H1 (cell line): ENCODE measurements at regions not wholly inside any gene's neighbourhood (a gene's known extent, or its start where the extent isn't known, plus 50 kb on each side); places are given as distances from the start of the nearest gene placed in this dataset.

Experiments used
- CTCF ChIA-PET: fragments of 300-600 bp; sonication (Branson Sonifier 250); formaldehyde crosslinking; loops from one replicate; lab custom pipeline; 2021; ENCODE audit not compliant: partially characterized antibody; lab: Charles Lee
- POLR2A ChIA-PET: fragments of 300-600 bp; sonication (Branson Sonifier 250); formaldehyde crosslinking; loops from one replicate; lab custom pipeline; 2021; ENCODE audit warnings: inconsistent platforms; ENCODE audit not compliant: partially characterized antibody; lab: Charles Lee
- DNase-seq, 2 experiments: peaks; one replicate each; pipeline versions ENCODE4 v3.0.0 to v3.0.0-alpha.2; 2010 to 2022; ENCODE audit warnings: low spot score in 2 of 2, low read depth in 1 of 2, mixed read lengths in 1 of 2
- FAIRE-seq: peaks from 2 replicates; lab custom pipeline; 2011; peaks lifted over from hg19 to GRCh38; lab: Jason Lieb, UNC
- H2AFZ ChIP-seq: 2 replicates; pipeline ENCODE4 v1.8.1; 2012; ENCODE audit warnings: low read length, inconsistent platforms
- H2AK5ac ChIP-seq: 2 replicates; pipeline ENCODE4 v1.6.1; 2013; ENCODE audit warnings: low read depth, low read length
- H2BK120ac ChIP-seq: replicated peaks from 2 replicates; pipeline ENCODE3; 2013; ENCODE audit warnings: low read depth, low read length, inconsistent platforms
- H2BK12ac ChIP-seq: 2 replicates; pipeline ENCODE4 v1.6.1; 2013; ENCODE audit warnings: low read depth, low read length
- H2BK15ac ChIP-seq: 2 replicates; pipeline ENCODE4 v1.6.1; 2013; ENCODE audit warnings: low read length
- H2BK20ac ChIP-seq: 2 replicates; pipeline ENCODE4 v1.6.1; 2013; ENCODE audit warnings: low read length
- H2BK5ac ChIP-seq: 2 replicates; pipeline ENCODE4 v1.6.1; 2013; ENCODE audit warnings: low read depth, low read length
- H3K14ac ChIP-seq: 2 replicates; pipeline ENCODE4 v1.6.1; 2013; ENCODE audit warnings: inconsistent platforms; ENCODE audit not compliant: insufficient read length
- H3K18ac ChIP-seq: 2 replicates; pipeline ENCODE4 v1.6.1; 2013; ENCODE audit warnings: low read length; ENCODE audit errors: extremely low read depth
- H3K23ac ChIP-seq: 2 replicates; pipeline ENCODE4 v1.6.1; 2013; ENCODE audit warnings: inconsistent platforms; ENCODE audit not compliant: insufficient read length
- H3K23me2 ChIP-seq: 2 replicates; pipeline ENCODE4 v1.6.1; 2013; ENCODE audit warnings: low read depth, low read length
- H3K27ac ChIP-seq: 2 replicates; pipeline ENCODE4 v1.6.1; 2011; ENCODE audit warnings: low read depth, low read length, inconsistent platforms
- H3K27me3 ChIP-seq, 4 experiments: replicated peaks in 1 of 4; 1 replicate in 1 of 4; 2 replicates in 3 of 4; pipeline versions ENCODE4 v1.6.1 to v1.8.1; 2011 to 2013; ENCODE audit warnings: low read length in 3 of 4, mild to moderate bottlenecking in 3 of 4, inconsistent platforms in 2 of 4, mixed read lengths in 2 of 4, moderate library complexity in 1 of 4; ENCODE audit not compliant: control insufficient read depth in 3 of 4, insufficient read depth in 3 of 4; ENCODE audit errors: extremely low read depth in 1 of 4
- H3K36me3 ChIP-seq, 4 experiments: 2 replicates each; pipeline versions ENCODE4 v1.6.1 to v1.8.1; 2011 to 2013; ENCODE audit warnings: mild to moderate bottlenecking in 4 of 4, low read length in 3 of 4, moderate library complexity in 2 of 4, control low read depth in 1 of 4, inconsistent platforms in 1 of 4; ENCODE audit not compliant: insufficient read depth in 4 of 4, control insufficient read depth in 2 of 4
- H3K4ac ChIP-seq: replicated peaks from 2 replicates; pipeline ENCODE3; 2013; ENCODE audit warnings: low read length, low read depth, mixed read lengths, inconsistent platforms; ENCODE audit not compliant: insufficient read length
- H3K4me1 ChIP-seq, 4 experiments: replicated peaks in 1 of 4; 1 replicate in 1 of 4; 2 replicates in 3 of 4; pipeline versions ENCODE4 v1.6.1 to v1.8.1; 2011 to 2013; ENCODE audit warnings: low read length in 3 of 4, inconsistent platforms in 2 of 4, mixed read lengths in 1 of 4; ENCODE audit not compliant: insufficient read depth in 4 of 4, control insufficient read depth in 3 of 4
- H3K4me2 ChIP-seq, 2 experiments: 2 replicates each; pipeline versions ENCODE4 v1.6.1 to v1.8.1; 2011 to 2013; ENCODE audit warnings: low read depth in 2 of 2, low read length in 2 of 2, control low read depth in 1 of 2, inconsistent platforms in 1 of 2, mild to moderate bottlenecking in 1 of 2; ENCODE audit not compliant: insufficient read depth in 1 of 2
- H3K4me3 ChIP-seq, 4 experiments: fragments of 200-600, 300-600 bp in 1 of 4; sonication (generic), shearing (Covaris generic), sonication (Bioruptor Twin) in 1 of 4; 2 replicates each; pipeline versions ENCODE4 v1.5.1 to v1.8.1; 2011 to 2016; ENCODE audit warnings: low read length in 4 of 4, low read depth in 3 of 4, control low read depth in 2 of 4, inconsistent platforms in 2 of 4, mild to moderate bottlenecking in 2 of 4, mixed read lengths in 1 of 4, moderate library complexity in 1 of 4; ENCODE audit not compliant: insufficient read depth in 2 of 4; ENCODE audit errors: extremely low read depth in 1 of 4
- H3K56ac ChIP-seq: replicated peaks from 2 replicates; pipeline ENCODE3; 2013; ENCODE audit warnings: low read depth, mild to moderate bottlenecking, mixed read lengths, low read length, inconsistent platforms; ENCODE audit not compliant: insufficient read length
- H3K79me1 ChIP-seq: 2 replicates; pipeline ENCODE4 v1.6.1; 2013; ENCODE audit warnings: low read depth, low read length, control low read depth
- H3K79me2 ChIP-seq, 2 experiments: 2 replicates each; pipeline versions ENCODE4 v1.6.1 to v1.8.1; 2012 to 2013; ENCODE audit warnings: low read length in 2 of 2, mild to moderate bottlenecking in 2 of 2, inconsistent platforms in 1 of 2; ENCODE audit not compliant: insufficient read depth in 2 of 2, control insufficient read depth in 1 of 2
- H3K9ac ChIP-seq, 4 experiments: replicated peaks in 1 of 4; 1 replicate in 1 of 4; 2 replicates in 3 of 4; pipeline versions ENCODE4 v1.6.1 to v1.8.1; 2011 to 2013; ENCODE audit warnings: low read depth in 3 of 4, low read length in 3 of 4, control low read depth in 2 of 4, mild to moderate bottlenecking in 2 of 4, moderate library complexity in 2 of 4, inconsistent platforms in 1 of 4; ENCODE audit errors: extremely low read depth in 1 of 4
- H3K9me3 ChIP-seq, 2 experiments: 2 replicates each; pipeline versions ENCODE4 v1.6.1 to v1.8.1; 2012 to 2013; ENCODE audit warnings: mild to moderate bottlenecking in 2 of 2, moderate library complexity in 2 of 2, control low read depth in 1 of 2, inconsistent platforms in 1 of 2, low read depth in 1 of 2, low read length in 1 of 2, mixed read lengths in 1 of 2; ENCODE audit not compliant: insufficient read depth in 2 of 2
- H4K20me1 ChIP-seq, 2 experiments: replicated peaks in 1 of 2; 2 replicates each; pipeline versions ENCODE3 to v1.8.1; 2011 to 2013; ENCODE audit warnings: inconsistent platforms in 2 of 2, low read length in 2 of 2, mild to moderate bottlenecking in 1 of 2; ENCODE audit not compliant: insufficient read depth in 2 of 2, control insufficient read depth in 1 of 2
- H4K5ac ChIP-seq: 2 replicates; pipeline ENCODE4 v1.6.1; 2013; ENCODE audit warnings: low read length, low read depth, mixed read lengths, inconsistent platforms; ENCODE audit not compliant: insufficient read length
- H4K8ac ChIP-seq: 2 replicates; pipeline ENCODE4 v1.8.0; 2013; ENCODE audit warnings: mild to moderate bottlenecking, moderate library complexity, low read length, inconsistent platforms; ENCODE audit not compliant: insufficient read depth; ENCODE audit errors: extremely low read depth
- H4K91ac ChIP-seq: replicated peaks from 2 replicates; pipeline ENCODE3; 2013; ENCODE audit warnings: low read length, mixed read lengths, inconsistent platforms; ENCODE audit not compliant: insufficient read length
- CREB1 ChIP-seq: IDR thresholded peaks from 2 replicates; pipeline ENCODE4 v1.6.1; 2012; ENCODE audit warnings: inconsistent platforms
- EGR1 ChIP-seq: IDR thresholded peaks from 2 replicates; pipeline ENCODE4 v1.6.1; 2011; ENCODE audit warnings: low read depth, low read length, borderline replicate concordance
- EZH2 ChIP-seq: fragments of 200-600 bp; sonication (generic); IDR thresholded peaks from 2 replicates; pipeline ENCODE4 v1.7.1; 2012; ENCODE audit warnings: low read depth, mild to moderate bottlenecking, moderate library complexity, low read length, inconsistent platforms; ENCODE audit not compliant: severe bottlenecking
- FOSL1 ChIP-seq: IDR thresholded peaks from 2 replicates; pipeline ENCODE4 v1.6.1; 2011; ENCODE audit warnings: mild to moderate bottlenecking, low read depth, low read length, moderate library complexity; ENCODE audit not compliant: insufficient read depth
- KDM5A ChIP-seq: fragments of 200-600 bp; IDR thresholded peaks from 2 replicates; pipeline ENCODE4 v1.7.1; 2012; ENCODE audit warnings: mild to moderate bottlenecking, low read length, inconsistent platforms, mixed read lengths
- NRF1 ChIP-seq: IDR thresholded peaks from 2 replicates; pipeline ENCODE4 v1.6.1; 2011; ENCODE audit warnings: mild to moderate bottlenecking, low read depth, low read length, improper control_type of control experiment
- PHF8 ChIP-seq: fragments of 200-600 bp; sonication (generic); conservative IDR thresholded peaks from 2 replicates; pipeline ENCODE4 v1.7.1; 2012; ENCODE audit warnings: low read depth, mild to moderate bottlenecking, inconsistent platforms, low read length, moderate library complexity
- POLR2A ChIP-seq, 2 experiments: IDR thresholded peaks; 1 replicate in 1 of 2; 2 replicates in 1 of 2; pipeline ENCODE4 v1.6.1; 2011; ENCODE audit warnings: low read depth in 2 of 2, low read length in 2 of 2, mild to moderate bottlenecking in 2 of 2; ENCODE audit errors: control extremely low read depth in 1 of 2
- POU5F1 ChIP-seq: IDR thresholded peaks from 2 replicates; pipeline ENCODE4 v1.6.1; 2011; ENCODE audit warnings: low read depth, mild to moderate bottlenecking, low read length, moderate library complexity
- RBBP5 ChIP-seq: IDR thresholded peaks from 2 replicates; pipeline ENCODE4 v1.7.1; 2012; ENCODE audit warnings: low read depth, mild to moderate bottlenecking, inconsistent platforms, low read length, moderate library complexity, borderline replicate concordance
- RNF2 ChIP-seq: fragments of 200-900, 300-1000 bp; sonication (generic); IDR thresholded peaks from 2 replicates; pipeline ENCODE4 v1.7.1; 2016; ENCODE audit warnings: borderline replicate concordance, low read depth, mild to moderate bottlenecking, antibody characterized with exemption, low read length; ENCODE audit not compliant: poor library complexity, severe bottlenecking; ENCODE audit errors: missing control alignments
- SP2 ChIP-seq: IDR thresholded peaks from 2 replicates; pipeline ENCODE4 v1.6.1; 2012; ENCODE audit warnings: mild to moderate bottlenecking, low read length, inconsistent platforms
- SRF ChIP-seq: IDR thresholded peaks from 2 replicates; pipeline ENCODE4 v1.6.1; 2011; ENCODE audit warnings: mild to moderate bottlenecking, low read depth, low read length, moderate library complexity
- SUZ12 ChIP-seq: fragments of 200-600 bp; sonication (generic); IDR thresholded peaks from 2 replicates; pipeline ENCODE4 v1.6.1; 2012; ENCODE audit warnings: mild to moderate bottlenecking, inconsistent platforms, low read length, moderate library complexity, mixed read lengths
- WGBS, 2 experiments: shearing (Covaris generic) in 1 of 2; methylation state at CpG; one replicate each; pipeline versions ENCODE4 v1.1.6 to v1.1.7; 2013 to 2015; ENCODE audit warnings: low lambda C conversion rate in 2 of 2, mixed read lengths in 2 of 2, inconsistent platforms in 1 of 2, low coverage in 1 of 2, missing lambda C conversion rate in 1 of 2; ENCODE audit not compliant: insufficient replicate concordance in 2 of 2, insufficient coverage in 1 of 2, insufficient read length in 1 of 2; ENCODE audit errors: extremely low coverage in 1 of 2, missing lambda C conversion rate in 1 of 2; 5-methylcytosine and 5-hydroxymethylcytosine counted together
- TF ChIP-seq, protein P1 (sequence below): IDR thresholded peaks from 2 replicates; pipeline ENCODE4 v1.6.1; 2012; ENCODE audit warnings: inconsistent platforms

DNA sequence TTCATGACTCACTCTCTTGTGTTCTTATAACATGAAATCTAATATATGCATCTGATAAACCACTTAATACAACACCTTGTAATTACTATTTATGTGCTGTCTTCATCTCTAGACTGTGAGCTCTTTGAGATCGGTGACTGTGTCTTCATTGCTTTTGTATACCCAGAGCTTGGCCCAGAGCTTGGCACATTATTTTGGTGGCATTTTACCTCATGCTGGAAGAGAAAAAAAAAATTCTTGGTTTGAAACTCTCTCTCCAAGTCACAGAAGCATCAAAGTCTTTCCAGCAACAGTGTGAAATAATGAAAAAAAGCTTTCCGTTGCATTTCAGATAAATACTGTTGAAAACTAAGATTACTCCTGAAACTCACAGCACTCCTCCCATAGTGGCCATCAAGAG is 451.6 kb downstream of the NUF2 start:
- H4K91ac ChIP-seq, result no peak overlapping the region
- no peak overlapping the region for H2BK15ac ChIP-seq
- no peak overlapping the region for H2BK12ac ChIP-seq
- H2BK120ac ChIP-seq, result no peak overlapping the region
- no peaks in the 10 kb centered on the region for H3K23me2 ChIP-seq
- H4K8ac ChIP-seq, result no peak overlapping the region
- no peak overlapping the region for H3K23ac ChIP-seq
- H2BK20ac ChIP-seq, result no peak overlapping the region
- H3K4ac ChIP-seq, result no peak overlapping the region
- no peak for DNase-seq
- CTCF ChIA-PET, result no interaction called here
- no peak overlapping the region for H2BK5ac ChIP-seq
- no peak overlapping the region for H2AK5ac ChIP-seq
- 90% methylated on average over 2 of the region's 2 CpGs; no CpG with 5 or more reads in 1 of the 2 experiments for WGBS, 2 experiments
- POLR2A ChIA-PET, result no interaction called here
- H3K79me1 ChIP-seq, result no peaks in the 10 kb centered on the region
- H3K27ac ChIP-seq, result no peak overlapping the region
- H3K9ac ChIP-seq, result no peak overlapping the region
- H3K79me2 ChIP-seq, result no peaks in the 10 kb centered on the region
- H4K5ac ChIP-seq, result no peak overlapping the region
- no peak for FAIRE-seq
- no peak overlapping the region for H3K4me2 ChIP-seq
- H3K14ac ChIP-seq, result no peak overlapping the region
- no peaks in the 10 kb centered on the region for H4K20me1 ChIP-seq
- H3K56ac ChIP-seq, result no peak overlapping the region
- H3K18ac ChIP-seq, result no peak overlapping the region
- H3K4me3 ChIP-seq, result no peak overlapping the region
- no peak overlapping the region for H2AFZ ChIP-seq
- no peaks in the 10 kb centered on the region for H3K9me3 ChIP-seq
- H3K36me3 ChIP-seq, result no peaks in the 10 kb centered on the region
- H3K4me1 ChIP-seq, result no peaks in the 10 kb centered on the region
- H3K27me3 ChIP-seq, result no peaks in the 10 kb centered on the region; a peak in 1 of 7 replicates
- TF ChIP-seq SUZ12 (no peak), NRF1 (no peak), POLR2A (IDR thresholded peaks at IDR 0.05; ENCODE audit: control extremely low read depth in 1 of 2, low read depth in 2 of 2, low read length in 2 of 2) (no peak), SRF (no peak), RNF2 (no peak), KDM5A (no peak), FOSL1 (no peak), CREB1 (no peak), PHF8 (no peak), SP2 (no peak), EZH2 (no peak), EGR1 (no peak), RBBP5 (no peak), POU5F1 (no peak)
- TF ChIP-seq, protein P1, sequence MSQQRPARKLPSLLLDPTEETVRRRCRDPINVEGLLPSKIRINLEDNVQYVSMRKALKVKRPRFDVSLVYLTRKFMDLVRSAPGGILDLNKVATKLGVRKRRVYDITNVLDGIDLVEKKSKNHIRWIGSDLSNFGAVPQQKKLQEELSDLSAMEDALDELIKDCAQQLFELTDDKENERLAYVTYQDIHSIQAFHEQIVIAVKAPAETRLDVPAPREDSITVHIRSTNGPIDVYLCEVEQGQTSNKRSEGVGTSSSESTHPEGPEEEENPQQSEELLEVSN, result no peak
